D721Med (cell line): ENCODE measurements at regions not wholly inside any gene's neighbourhood (a gene's known extent, or its start where the extent isn't known, plus 50 kb on each side); places are given as distances from the start of the nearest gene placed in this dataset.
"Not testable (repeated sequence)": the region's sequence is repeated elsewhere in the genome, so short reads cannot be mapped to it uniquely, and the experiment has no call there.

Experiments used
- DNase-seq: peaks from one replicate; pipeline ENCODE4 v3.0.0; 2011; ENCODE audit warnings: low spot score; ENCODE audit not compliant: insufficient read length
- FAIRE-seq: peaks from 2 replicates; lab custom pipeline; 2011; peaks lifted over from hg19 to GRCh38; lab: Jason Lieb, UNC
- TF ChIP-seq, protein P1 (sequence below): IDR thresholded peaks from 2 replicates; pipeline ENCODE4 v1.5.1; 2012; ENCODE audit warnings: mild to moderate bottlenecking, control low read depth; ENCODE audit not compliant: insufficient read depth; ENCODE audit errors: missing control alignments

DNA sequence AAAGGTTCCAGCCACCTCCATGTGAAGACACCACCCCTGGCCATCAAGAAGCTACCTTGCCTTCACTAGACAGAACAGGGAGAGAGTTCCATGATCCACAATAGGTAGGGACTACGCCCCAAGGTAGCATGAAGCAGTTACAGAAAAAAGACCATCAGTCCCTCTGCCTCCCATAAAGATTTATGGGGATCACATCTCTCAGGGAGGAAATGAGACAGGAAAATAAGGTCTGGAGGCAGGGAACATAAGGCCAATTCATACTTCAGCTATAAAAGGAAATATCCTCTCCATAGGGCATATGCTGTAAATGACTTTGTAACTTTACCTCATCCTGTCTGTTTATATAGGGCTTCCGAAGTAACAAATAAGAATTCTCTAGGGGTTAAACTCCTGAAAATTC, 129.4 kb downstream of the OR2B2 start:
- TF ChIP-seq, protein P1, sequence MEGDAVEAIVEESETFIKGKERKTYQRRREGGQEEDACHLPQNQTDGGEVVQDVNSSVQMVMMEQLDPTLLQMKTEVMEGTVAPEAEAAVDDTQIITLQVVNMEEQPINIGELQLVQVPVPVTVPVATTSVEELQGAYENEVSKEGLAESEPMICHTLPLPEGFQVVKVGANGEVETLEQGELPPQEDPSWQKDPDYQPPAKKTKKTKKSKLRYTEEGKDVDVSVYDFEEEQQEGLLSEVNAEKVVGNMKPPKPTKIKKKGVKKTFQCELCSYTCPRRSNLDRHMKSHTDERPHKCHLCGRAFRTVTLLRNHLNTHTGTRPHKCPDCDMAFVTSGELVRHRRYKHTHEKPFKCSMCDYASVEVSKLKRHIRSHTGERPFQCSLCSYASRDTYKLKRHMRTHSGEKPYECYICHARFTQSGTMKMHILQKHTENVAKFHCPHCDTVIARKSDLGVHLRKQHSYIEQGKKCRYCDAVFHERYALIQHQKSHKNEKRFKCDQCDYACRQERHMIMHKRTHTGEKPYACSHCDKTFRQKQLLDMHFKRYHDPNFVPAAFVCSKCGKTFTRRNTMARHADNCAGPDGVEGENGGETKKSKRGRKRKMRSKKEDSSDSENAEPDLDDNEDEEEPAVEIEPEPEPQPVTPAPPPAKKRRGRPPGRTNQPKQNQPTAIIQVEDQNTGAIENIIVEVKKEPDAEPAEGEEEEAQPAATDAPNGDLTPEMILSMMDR = no peak
- FAIRE-seq = no peak
- no peak for DNase-seq

DNA sequence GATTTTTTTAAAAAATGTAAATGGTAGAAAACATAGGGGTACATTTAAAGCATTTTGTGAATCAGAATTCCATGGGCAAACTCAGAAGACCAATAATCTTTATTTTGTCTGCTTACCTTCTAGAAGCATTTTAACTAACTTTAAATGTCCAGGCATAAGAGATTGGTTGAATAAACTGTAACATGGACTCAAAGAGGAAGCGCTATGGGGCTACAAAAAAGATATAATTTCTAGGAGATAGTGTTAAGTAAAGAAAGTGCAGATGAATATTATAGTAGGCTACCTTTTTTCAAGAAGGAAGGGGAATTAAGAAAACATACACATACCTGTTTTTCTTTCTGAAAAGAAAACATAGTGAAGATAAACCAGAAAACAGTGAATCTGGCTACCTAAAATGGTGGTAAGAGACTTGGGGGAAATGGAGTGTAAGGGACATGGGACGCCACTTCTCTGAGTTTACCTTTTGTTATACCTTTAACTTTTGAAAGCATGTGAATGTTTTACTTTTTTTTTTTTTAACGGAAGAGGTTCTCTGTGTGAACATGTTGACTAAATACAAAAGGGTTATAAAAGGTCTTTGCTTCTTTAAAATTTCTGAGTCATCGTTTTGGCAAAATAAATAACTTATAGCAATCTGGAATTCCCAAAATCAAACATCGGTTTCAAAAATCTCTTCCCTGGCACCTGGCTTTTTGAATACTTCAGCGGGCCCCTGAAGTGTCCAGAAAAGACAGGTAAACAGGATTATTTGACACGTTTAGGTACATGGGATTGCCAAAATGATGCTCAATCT, 133.4 kb downstream of the OR2B2 start:
- no peak for FAIRE-seq

DNA sequence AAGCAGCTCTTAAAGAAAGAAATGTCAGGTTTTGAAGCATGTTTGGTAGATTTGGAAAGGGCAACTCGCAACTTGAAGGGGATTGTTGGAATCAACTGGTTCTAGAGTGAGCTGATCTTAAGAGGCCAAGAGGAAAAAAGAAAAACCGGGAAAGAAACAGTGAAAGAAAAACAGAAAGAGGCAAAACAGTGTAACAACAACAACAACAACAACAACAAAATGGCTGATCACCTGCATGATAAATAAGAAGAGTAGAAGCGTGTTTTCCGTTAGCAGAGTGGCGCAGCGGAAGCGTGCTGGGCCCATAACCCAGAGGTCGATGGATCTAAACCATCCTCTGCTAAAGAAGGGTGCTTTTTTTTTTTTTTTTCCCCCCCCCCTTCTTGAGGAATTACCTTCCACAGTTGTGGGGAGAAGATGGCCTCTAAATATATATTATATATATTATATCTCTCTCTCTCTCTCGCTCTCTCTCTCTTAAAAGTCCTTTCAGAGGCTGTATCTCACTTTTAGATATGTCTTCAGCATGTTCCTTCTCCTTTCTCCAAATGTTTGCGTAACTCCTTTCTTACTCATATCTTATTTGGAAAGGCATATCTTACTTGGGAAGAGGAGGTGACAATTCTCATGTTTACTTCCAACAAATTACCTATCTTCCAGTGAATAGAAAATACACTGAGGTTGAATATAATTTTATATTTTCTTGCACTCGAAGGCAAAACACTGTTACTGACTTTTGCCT, 134.4 kb downstream of the OR2B2 start:
- DNase-seq = no peak
- FAIRE-seq = no peak
- TF ChIP-seq, protein P1 = no peak

More for the DNA sequence above, 133.4 kb downstream of the OR2B2 start:
- no peak for DNase-seq
- TF ChIP-seq, protein P1 = no peak

DNA sequence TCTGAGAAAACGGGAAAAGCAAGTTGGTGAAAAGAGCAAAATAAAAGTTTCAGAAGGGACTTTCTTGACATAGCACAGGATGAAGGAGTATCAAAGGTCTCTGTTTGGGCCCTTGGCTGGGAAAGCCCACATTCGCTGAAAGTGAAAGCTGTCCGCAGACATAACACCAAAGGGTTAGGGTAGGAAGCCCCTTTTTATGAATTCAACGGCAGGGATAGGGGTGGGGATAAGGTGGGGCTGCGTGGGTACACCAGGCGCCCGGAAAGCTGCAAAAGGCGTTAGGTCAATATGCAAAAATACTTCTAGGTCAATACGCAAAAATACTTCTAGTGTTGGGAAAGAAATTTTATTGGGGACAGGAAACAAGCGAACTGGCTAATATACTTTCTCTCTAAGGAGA, 135.1 kb downstream of the OR2B2 start:
- FAIRE-seq = no peak
- DNase-seq = no peak
- TF ChIP-seq, protein P1 = no peak

DNA sequence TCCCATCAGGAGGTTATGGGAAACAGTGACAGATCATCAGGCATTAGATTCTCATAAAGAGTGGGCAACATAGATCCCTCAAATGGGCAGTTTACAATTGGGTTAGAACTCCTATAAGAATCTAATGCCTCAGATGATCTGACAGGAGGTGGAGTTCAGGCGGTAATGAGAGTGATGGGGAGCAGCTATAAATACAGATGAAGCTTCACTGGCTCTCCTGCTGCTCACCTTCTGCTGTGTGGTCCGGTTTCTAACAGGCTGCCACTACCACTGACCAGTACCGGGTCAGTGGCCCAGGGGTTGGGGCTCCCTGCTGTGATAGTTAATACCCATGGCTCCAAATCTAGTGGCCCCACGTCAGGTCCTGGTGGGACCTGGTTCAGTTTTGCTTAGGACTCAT, 135.7 kb downstream of the OR2B2 start:
- FAIRE-seq (no peak), DNase-seq (no peak)
- TF ChIP-seq, protein P1 = no peak

DNA sequence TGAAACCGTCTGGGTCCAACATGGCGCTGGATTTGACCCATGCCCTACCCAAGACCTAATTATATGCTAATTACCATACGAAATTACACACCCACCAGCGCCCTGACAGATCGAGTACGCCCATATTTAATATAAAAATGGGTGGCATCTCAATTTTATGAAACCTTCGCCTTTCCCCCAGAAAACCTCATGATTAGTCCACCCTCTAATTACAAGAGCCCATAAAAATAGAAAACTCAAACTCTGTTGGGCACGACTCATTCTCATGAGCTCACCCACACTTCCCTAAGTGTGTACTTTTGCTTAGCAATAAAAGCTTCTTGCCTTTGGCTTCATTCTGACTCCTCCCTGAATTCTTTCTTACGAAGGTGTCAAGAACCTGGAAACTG, 136.4 kb downstream of the OR2B2 start:
- TF ChIP-seq, protein P1 = no peak
- no peak for DNase-seq
- FAIRE-seq = no peak

DNA sequence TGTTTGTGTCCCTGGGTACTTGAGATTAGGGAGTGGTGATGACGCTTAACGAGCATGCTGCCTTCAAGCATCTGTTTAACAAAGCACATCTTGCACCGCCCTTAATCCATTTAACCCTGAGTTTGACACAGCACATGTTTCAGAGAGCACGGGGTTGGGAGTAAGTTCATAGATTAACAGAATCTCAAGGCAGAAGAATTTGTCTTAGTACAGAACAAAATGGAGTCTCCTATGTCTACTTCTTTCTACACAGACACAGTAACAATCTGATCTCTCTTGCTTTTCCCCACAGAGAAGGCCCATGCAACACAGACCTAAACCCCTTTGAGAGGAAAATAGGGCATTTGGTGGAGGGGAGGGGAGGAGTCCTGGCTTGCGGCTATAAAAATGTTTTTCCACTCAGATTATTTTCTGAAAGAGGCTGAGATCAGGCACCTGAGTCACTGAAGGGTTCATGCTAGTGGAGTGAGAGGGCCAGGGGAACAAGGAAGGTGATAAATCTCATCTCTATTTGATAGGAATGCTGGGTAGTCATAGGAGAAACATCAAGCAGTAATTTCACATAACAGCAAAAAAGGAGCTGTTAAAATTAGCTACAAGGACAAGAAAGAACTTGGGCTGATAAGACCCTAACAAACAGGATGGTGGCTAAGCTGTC, 136.9 kb downstream of the OR2B2 start:
- FAIRE-seq, DNase-seq: not testable (repeated sequence)

DNA sequence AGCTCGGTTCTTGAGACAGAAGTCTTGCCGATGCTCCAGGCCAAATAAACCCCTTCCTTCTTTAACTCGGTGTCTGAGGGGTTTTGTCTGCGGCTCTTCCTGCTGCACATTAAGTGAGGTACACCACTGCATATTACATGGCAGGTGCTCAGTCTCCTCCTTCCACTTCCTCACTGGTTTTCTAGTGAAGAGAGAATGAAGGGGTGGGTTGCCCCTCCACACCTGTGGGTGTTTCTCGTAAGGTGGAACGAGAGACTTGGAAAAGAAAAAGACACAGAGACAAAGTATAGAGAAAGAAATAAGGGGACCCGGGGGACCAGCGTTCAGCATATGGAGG, 138.0 kb downstream of the OR2B2 start:
- not testable (repeated sequence) for FAIRE-seq, DNase-seq

DNA sequence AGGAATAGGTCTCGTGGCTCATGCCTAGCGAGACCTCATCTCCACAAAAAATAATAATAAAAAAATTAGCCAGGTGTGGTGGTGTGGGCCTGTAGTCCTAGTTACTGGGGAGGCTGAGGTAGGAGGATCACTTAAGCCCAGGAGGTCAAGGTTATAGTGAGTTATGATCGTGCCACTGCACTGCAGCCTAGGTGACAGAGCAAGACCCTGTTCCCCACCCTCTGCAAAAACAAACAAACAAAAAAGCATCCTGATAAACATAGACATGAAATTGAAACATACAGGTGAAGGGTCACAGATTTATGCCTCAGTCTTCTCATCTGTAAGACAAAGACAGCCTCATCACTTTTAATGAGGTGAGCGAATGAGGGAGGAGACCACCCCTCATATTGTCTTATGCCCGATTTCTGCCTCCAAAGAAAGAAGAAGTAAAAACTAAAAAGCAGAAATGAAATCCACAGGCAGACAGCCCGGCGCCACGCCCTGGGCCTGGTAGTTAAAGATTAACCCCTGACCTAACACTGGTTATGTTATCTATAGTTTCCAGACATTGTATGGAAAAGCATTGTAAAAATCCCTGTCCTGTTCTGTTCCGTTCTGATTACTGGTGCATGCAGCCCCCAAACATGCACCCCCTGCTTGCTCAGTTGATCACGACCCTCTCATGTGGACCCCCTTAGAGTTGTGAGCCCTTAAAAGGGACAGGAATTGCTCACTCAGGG, 138.5 kb downstream of the OR2B2 start:
- not testable (repeated sequence) for DNase-seq, FAIRE-seq
